ENCODE measurements at regions not wholly inside any gene's neighbourhood (a gene's known extent, or its start where the extent isn't known, plus 50 kb on each side); places are given as distances from the start of the nearest gene placed in this dataset.
"Not testable (repeated sequence)": the region's sequence is repeated elsewhere in the genome, so short reads cannot be mapped to it uniquely, and the experiment has no call there.

- no peak overlapping the region for H3K4me3 ChIP-seq (ENCODE audit: insufficient read depth, low read depth, low read length)
- H3K36me3 ChIP-seq (replicated peaks; ENCODE audit: control insufficient read depth, insufficient read depth, low read length): no peaks in the 10 kb centered on the region
- H3K27me3 ChIP-seq (ENCODE audit: control insufficient read depth, insufficient read depth, low read length): no peaks in the 10 kb centered on the region
- no peak for DNase-seq
Observed at GRCh38 chr13:37510441-37510840, 88.1 kb downstream of the POSTN start.

GRCh38 chr13:37505531-37505930 lies 93.0 kb downstream of the POSTN start:
- Histone ChIP-seq H3K36me3 (replicated peaks; ENCODE audit: control insufficient read depth, insufficient read depth, low read length) (no peaks in the 10 kb centered on the region), H3K27me3 (ENCODE audit: control insufficient read depth, insufficient read depth, low read length) (no peaks in the 10 kb centered on the region), H3K4me3 (ENCODE audit: insufficient read depth, low read depth, low read length) (no peak overlapping the region)
- DNase-seq: no peak

- no peaks in the 10 kb centered on the region for H3K36me3 ChIP-seq (replicated peaks; ENCODE audit: control insufficient read depth, insufficient read depth, low read length)
- H3K4me3 ChIP-seq (ENCODE audit: insufficient read depth, low read depth, low read length): no peak overlapping the region
- H3K27me3 ChIP-seq (ENCODE audit: control insufficient read depth, insufficient read depth, low read length): no peaks in the 10 kb centered on the region
- no peak for DNase-seq
Observed at GRCh38 chr13:37504251-37504650, 94.3 kb downstream of the POSTN start.

GRCh38 chr13:37503287-37503686 lies 95.3 kb downstream of the POSTN start:
- H3K36me3 ChIP-seq (replicated peaks; ENCODE audit: control insufficient read depth, insufficient read depth, low read length): no peaks in the 10 kb centered on the region
- H3K27me3 ChIP-seq (ENCODE audit: control insufficient read depth, insufficient read depth, low read length): no peaks in the 10 kb centered on the region
- DNase-seq: no peak
- H3K4me3 ChIP-seq (ENCODE audit: insufficient read depth, low read depth, low read length): no peak overlapping the region

GRCh38 chr13:37502303-37502993 lies 96.1 kb downstream of the POSTN start:
- H3K4me3 ChIP-seq (ENCODE audit: insufficient read depth, low read depth, low read length); DNase-seq; H3K27me3 ChIP-seq (ENCODE audit: control insufficient read depth, insufficient read depth, low read length): not testable (repeated sequence)

GRCh38 chr13:37501187-37501586 lies 97.4 kb downstream of the POSTN start:
- H3K4me3 ChIP-seq (ENCODE audit: insufficient read depth, low read depth, low read length): no peak overlapping the region
- H3K27me3 ChIP-seq (ENCODE audit: control insufficient read depth, insufficient read depth, low read length): no peaks in the 10 kb centered on the region
- no peak for DNase-seq
- no peaks in the 10 kb centered on the region for H3K36me3 ChIP-seq (replicated peaks; ENCODE audit: control insufficient read depth, insufficient read depth, low read length)

More at GRCh38 chr13:37502303-37502993, 96.1 kb downstream of the POSTN start:
- H3K36me3 ChIP-seq (replicated peaks; ENCODE audit: control insufficient read depth, insufficient read depth, low read length): not testable (repeated sequence)

- no peak for DNase-seq
- Histone ChIP-seq H3K36me3 (replicated peaks; ENCODE audit: control insufficient read depth, insufficient read depth, low read length) (no peaks in the 10 kb centered on the region), H3K4me3 (ENCODE audit: insufficient read depth, low read depth, low read length) (no peak overlapping the region), H3K27me3 (ENCODE audit: control insufficient read depth, insufficient read depth, low read length) (no peaks in the 10 kb centered on the region)
Observed at GRCh38 chr13:37495046-37495445, 103.5 kb downstream of the POSTN start.

GRCh38 chr13:37493775-37494174 lies 104.8 kb downstream of the POSTN start:
- Histone ChIP-seq H3K36me3 (replicated peaks; ENCODE audit: control insufficient read depth, insufficient read depth, low read length) (no peaks in the 10 kb centered on the region), H3K27me3 (ENCODE audit: control insufficient read depth, insufficient read depth, low read length) (no peaks in the 10 kb centered on the region), H3K4me3 (ENCODE audit: insufficient read depth, low read depth, low read length) (no peak overlapping the region)
- no peak for DNase-seq

- DNase-seq: no peak
- Histone ChIP-seq H3K36me3 (replicated peaks; ENCODE audit: control insufficient read depth, insufficient read depth, low read length) (no peaks in the 10 kb centered on the region), H3K4me3 (ENCODE audit: insufficient read depth, low read depth, low read length) (no peak overlapping the region), H3K27me3 (ENCODE audit: control insufficient read depth, insufficient read depth, low read length) (no peaks in the 10 kb centered on the region)
Observed at GRCh38 chr13:37492741-37493514, 105.6 kb downstream of the POSTN start.

GRCh38 chr13:37492075-37492474 lies 106.5 kb downstream of the POSTN start:
- no peak for DNase-seq
- Histone ChIP-seq H3K4me3 (ENCODE audit: insufficient read depth, low read depth, low read length) (no peak overlapping the region), H3K27me3 (ENCODE audit: control insufficient read depth, insufficient read depth, low read length) (no peaks in the 10 kb centered on the region), H3K36me3 (replicated peaks; ENCODE audit: control insufficient read depth, insufficient read depth, low read length) (no peaks in the 10 kb centered on the region)

- no peaks in the 10 kb centered on the region for H3K27me3 ChIP-seq (ENCODE audit: control insufficient read depth, insufficient read depth, low read length)
- no peaks in the 10 kb centered on the region for H3K36me3 ChIP-seq (replicated peaks; ENCODE audit: control insufficient read depth, insufficient read depth, low read length)
- no peak for DNase-seq
- H3K4me3 ChIP-seq (ENCODE audit: insufficient read depth, low read depth, low read length): no peak overlapping the region
Observed at GRCh38 chr13:37491661-37492060, 106.9 kb downstream of the POSTN start.

GRCh38 chr13:37490176-37490779 lies 108.3 kb downstream of the POSTN start:
- H3K27me3 ChIP-seq (ENCODE audit: control insufficient read depth, insufficient read depth, low read length): no peaks in the 10 kb centered on the region
- no peak for DNase-seq

GRCh38 chr13:37488726-37489125 lies 109.8 kb downstream of the POSTN start:
- no peak overlapping the region for H3K4me3 ChIP-seq (ENCODE audit: insufficient read depth, low read depth, low read length)
- DNase-seq: no peak

More at GRCh38 chr13:37490176-37490779, 108.3 kb downstream of the POSTN start:
- no peak overlapping the region for H3K4me3 ChIP-seq (ENCODE audit: insufficient read depth, low read depth, low read length)
- H3K36me3 ChIP-seq (replicated peaks; ENCODE audit: control insufficient read depth, insufficient read depth, low read length): no peaks in the 10 kb centered on the region

GRCh38 chr13:37486171-37486681 lies 112.3 kb downstream of the POSTN start:
- Histone ChIP-seq H3K4me3 (ENCODE audit: insufficient read depth, low read depth, low read length) (no peak overlapping the region), H3K27me3 (ENCODE audit: control insufficient read depth, insufficient read depth, low read length) (no peaks in the 10 kb centered on the region), H3K36me3 (replicated peaks; ENCODE audit: control insufficient read depth, insufficient read depth, low read length) (no peaks in the 10 kb centered on the region)
- DNase-seq: no peak

More at GRCh38 chr13:37488726-37489125, 109.8 kb downstream of the POSTN start:
- Histone ChIP-seq H3K27me3 (ENCODE audit: control insufficient read depth, insufficient read depth, low read length) (no peaks in the 10 kb centered on the region), H3K36me3 (replicated peaks; ENCODE audit: control insufficient read depth, insufficient read depth, low read length) (no peaks in the 10 kb centered on the region)

- Histone ChIP-seq H3K36me3 (replicated peaks; ENCODE audit: control insufficient read depth, insufficient read depth, low read length) (no peaks in the 10 kb centered on the region), H3K27me3 (ENCODE audit: control insufficient read depth, insufficient read depth, low read length) (no peaks in the 10 kb centered on the region), H3K4me3 (ENCODE audit: insufficient read depth, low read depth, low read length) (no peak overlapping the region)
- DNase-seq: no peak
Observed at GRCh38 chr13:37485756-37486155, 112.8 kb downstream of the POSTN start.
